ENCODE measurements at regions not wholly inside any gene's neighbourhood (a gene's known extent, or its start where the extent isn't known, plus 50 kb on each side); places are given as distances from the start of the nearest gene placed in this dataset.

GRCh38 chr2:199607914-199608313 is 150.2 kb upstream of the SATB2 start:
- TF ChIP-seq EZH2 (IDR thresholded peaks at IDR 0.05; ENCODE audit: borderline replicate concordance) (no peak), CTCF (IDR thresholded peaks at IDR 0.05; ENCODE audit: poor library complexity) (no peak)

All from hepatocyte (in vitro differentiated cells).